ENCODE measurements at regions not wholly inside any gene's neighbourhood (a gene's known extent, or its start where the extent isn't known, plus 50 kb on each side); places are given as distances from the start of the nearest gene placed in this dataset.

DNA sequence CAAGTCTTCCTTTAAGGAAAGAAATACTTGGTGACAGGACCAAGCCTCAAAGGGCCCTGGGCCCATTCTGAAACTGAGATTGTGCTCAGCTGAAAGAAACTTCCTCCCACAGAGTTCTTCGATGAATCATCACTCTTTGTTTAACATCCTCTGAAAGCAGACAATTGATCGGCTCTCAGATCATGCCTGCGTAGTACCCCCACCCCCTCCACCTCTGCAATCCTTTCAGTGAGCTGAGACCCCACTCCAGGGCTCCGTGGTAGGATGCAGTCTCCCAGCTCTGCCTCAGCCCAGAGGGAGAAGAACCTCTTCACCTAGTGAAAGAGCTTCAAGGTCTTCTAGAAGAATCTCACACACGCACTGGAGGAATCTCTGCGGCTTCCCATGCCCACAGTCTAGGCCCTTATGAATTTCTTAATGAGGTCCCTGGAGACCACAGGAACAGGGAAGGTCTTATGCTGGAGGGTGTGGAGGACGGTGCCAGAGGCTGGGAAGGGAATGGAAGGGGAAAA is 104.9 kb upstream of the SOD1 start:
- no peak overlapping the region for H3K27ac ChIP-seq (ENCODE audit: low read depth in 1 of 2, low read length in 1 of 2)
- H3K9me3 ChIP-seq (ENCODE audit: control insufficient read depth in 4 of 4, insufficient read depth in 3 of 4, low read length in 3 of 4) = no peaks in the 10 kb centered on the region
- DNase-seq (no peak), ATAC-seq (ENCODE audit: insufficient read depth, low FRiP score) (no peak)
- no peak for TF ChIP-seq CTCF (IDR thresholded peaks at IDR 0.05; ENCODE audit: control extremely low read depth, extremely low read depth)
- no peak overlapping the region for H3K4me3 ChIP-seq
- peaks cover 0 to 5% (median 4%) of the 10 kb centered on the region in 3 donors for H3K27me3 ChIP-seq (ENCODE audit: control insufficient read depth in 3 of 3, insufficient read depth in 3 of 3, low read length in 2 of 3)
- H3K36me3 ChIP-seq (ENCODE audit: control insufficient read depth in 4 of 4, insufficient read depth in 4 of 4, low read length in 4 of 4) = peaks cover 0 to 3% (median 0%) of the 10 kb centered on the region in 4 donors
- H3K9ac ChIP-seq (ENCODE audit: insufficient read depth in 1 of 2, low read length in 2 of 2) = no peak overlapping the region
- WGBS, 2 donors = 68 to 83% methylated on average over 7 of the region's 7 CpGs
- H3K4me1 ChIP-seq (ENCODE audit: control insufficient read depth in 5 of 5, insufficient read depth in 5 of 5, low read length in 5 of 5) = peaks cover 0 to 36% (median 6%) of the 10 kb centered on the region in 5 donors

GRCh38 chr21:31553926-31554325 is 105.6 kb upstream of the SOD1 start:
- Histone ChIP-seq H3K9ac (ENCODE audit: insufficient read depth in 1 of 2, low read length in 2 of 2) (no peak overlapping the region), H3K36me3 (ENCODE audit: control insufficient read depth in 4 of 4, insufficient read depth in 4 of 4, low read length in 4 of 4) (peaks cover 0 to 3% (median 0%) of the 10 kb centered on the region in 4 donors), H3K4me3 (no peak overlapping the region), H3K27ac (ENCODE audit: low read depth in 1 of 2, low read length in 1 of 2) (no peak overlapping the region), H3K9me3 (ENCODE audit: control insufficient read depth in 4 of 4, insufficient read depth in 3 of 4, low read length in 3 of 4) (no peaks in the 10 kb centered on the region), H3K4me1 (ENCODE audit: control insufficient read depth in 5 of 5, insufficient read depth in 5 of 5, low read length in 5 of 5) (peaks cover 0 to 36% (median 6%) of the 10 kb centered on the region in 5 donors), H3K27me3 (ENCODE audit: control insufficient read depth in 3 of 3, insufficient read depth in 3 of 3, low read length in 2 of 3) (peaks cover 0 to 5% (median 4%) of the 10 kb centered on the region in 3 donors)
- TF ChIP-seq CTCF (IDR thresholded peaks at IDR 0.05; ENCODE audit: control extremely low read depth, extremely low read depth) = no peak
- WGBS, 2 donors = 66 to 73% methylated on average over 4 of the region's 4 CpGs
- DNase-seq (no peak), ATAC-seq (ENCODE audit: insufficient read depth, low FRiP score) (no peak)

- H3K27ac ChIP-seq (ENCODE audit: low read depth in 1 of 2, low read length in 1 of 2) = no peak overlapping the region
- ATAC-seq (ENCODE audit: insufficient read depth, low FRiP score) = no peak
- no peak for DNase-seq
- whole genome bisulfite sequencing, 2 donors = 91 to 93% methylated on average over 5 of the region's 5 CpGs
- H3K4me3 ChIP-seq = no peak overlapping the region
- TF ChIP-seq CTCF (IDR thresholded peaks at IDR 0.05; ENCODE audit: control extremely low read depth, extremely low read depth) = no peak
- H3K4me1 ChIP-seq (ENCODE audit: control insufficient read depth in 5 of 5, insufficient read depth in 5 of 5, low read length in 5 of 5) = peaks cover 0 to 35% (median 6%) of the 10 kb centered on the region in 5 donors
- H3K9me3 ChIP-seq (ENCODE audit: control insufficient read depth in 4 of 4, insufficient read depth in 3 of 4, low read length in 3 of 4) = no peaks in the 10 kb centered on the region
- peaks cover 0 to 2% (median 0%) of the 10 kb centered on the region in 4 donors for H3K36me3 ChIP-seq (ENCODE audit: control insufficient read depth in 4 of 4, insufficient read depth in 4 of 4, low read length in 4 of 4)
- no peak overlapping the region for H3K9ac ChIP-seq (ENCODE audit: insufficient read depth in 1 of 2, low read length in 2 of 2)
- peaks cover 0 to 5% (median 4%) of the 10 kb centered on the region in 3 donors for H3K27me3 ChIP-seq (ENCODE audit: control insufficient read depth in 3 of 3, insufficient read depth in 3 of 3, low read length in 2 of 3)
Observed at GRCh38 chr21:31553461-31553860, 106.0 kb upstream of the SOD1 start.

GRCh38 chr21:31552826-31553225 is 106.7 kb upstream of the SOD1 start:
- no peak for TF ChIP-seq CTCF (IDR thresholded peaks at IDR 0.05; ENCODE audit: control extremely low read depth, extremely low read depth)
- DNase-seq (no peak), ATAC-seq (ENCODE audit: insufficient read depth, low FRiP score) (no peak)
- Histone ChIP-seq H3K4me1 (ENCODE audit: control insufficient read depth in 5 of 5, insufficient read depth in 5 of 5, low read length in 5 of 5) (peaks cover 0 to 31% (median 5%) of the 10 kb centered on the region in 5 donors), H3K9me3 (ENCODE audit: control insufficient read depth in 4 of 4, insufficient read depth in 3 of 4, low read length in 3 of 4) (no peaks in the 10 kb centered on the region), H3K36me3 (ENCODE audit: control insufficient read depth in 4 of 4, insufficient read depth in 4 of 4, low read length in 4 of 4) (no peaks in the 10 kb centered on the region), H3K4me3 (no peak overlapping the region), H3K9ac (ENCODE audit: insufficient read depth in 1 of 2, low read length in 2 of 2) (no peak overlapping the region), H3K27ac (ENCODE audit: low read depth in 1 of 2, low read length in 1 of 2) (no peak overlapping the region), H3K27me3 (ENCODE audit: control insufficient read depth in 3 of 3, insufficient read depth in 3 of 3, low read length in 2 of 3) (peaks cover 0 to 4% (median under 1%) of the 10 kb centered on the region in 3 donors)
- WGBS, 2 donors = 91 to 97% methylated on average over 3 of the region's 3 CpGs

All from lung (tissue), 11 donors.